BLaER1 treated with 17β-estradiol and CSF1 and Interleukin-3, amounts not matched to agents 10 nM and 100 nM (cell line): ENCODE measurements at regions not wholly inside any gene's neighbourhood (a gene's known extent, or its start where the extent isn't known, plus 50 kb on each side); places are given as distances from the start of the nearest gene placed in this dataset.

Source experiments
- H3K27ac ChIP-seq, 11 experiments: shearing (Covaris generic); formaldehyde crosslinking; 2 replicates each; pipeline ENCODE4 v1.8.1; 2022
- H3K27me3 ChIP-seq, 11 experiments: shearing (Covaris generic); formaldehyde crosslinking; 2 replicates each; pipeline ENCODE4 v1.8.1; 2022
- H3K36me3 ChIP-seq, 11 experiments: shearing (Covaris generic); formaldehyde crosslinking; 2 replicates each; pipeline ENCODE4 v1.8.1; 2022
- H3K4me1 ChIP-seq, 10 experiments: shearing (Covaris generic); formaldehyde crosslinking; 2 replicates each; pipeline ENCODE4 v1.8.1; 2022
- H3K4me2 ChIP-seq, 11 experiments: shearing (Covaris generic); formaldehyde crosslinking; 2 replicates each; pipeline ENCODE4 v1.8.1; 2022
- H3K4me3 ChIP-seq, 10 experiments: shearing (Covaris generic); formaldehyde crosslinking; 2 replicates each; pipeline ENCODE4 v1.8.1; 2022
- H3K9ac ChIP-seq, 11 experiments: shearing (Covaris generic); formaldehyde crosslinking; 2 replicates each; pipeline ENCODE4 v1.8.1; 2022
- H3K9me3 ChIP-seq, 11 experiments: shearing (Covaris generic); formaldehyde crosslinking; replicated peaks in 1 of 11; 2 replicates each; pipeline ENCODE4 v1.8.1; 2022
- H4K20me1 ChIP-seq, 11 experiments: shearing (Covaris generic); formaldehyde crosslinking; 2 replicates each; pipeline ENCODE4 v1.8.1; 2022
- Cebpa-rat ChIP-seq, 11 experiments: shearing (Covaris generic); IDR thresholded peaks; 2 replicates each; pipeline ENCODE4 v1.8.1; 2022

GRCh38 chr4:122234686-122235085 is 82.6 kb downstream of the BLTP1 start:
- H3K9me3 ChIP-seq, result no peaks in the 10 kb centered on the region
- H3K27me3 ChIP-seq, result no peaks in the 10 kb centered on the region
- peaks cover 0 to 6% (median 0%) of the 10 kb centered on the region in 10 experiments; a peak in 1 of 20 replicates for H3K4me1 ChIP-seq
- peaks cover 18 to 91% (median 48%) of the 10 kb centered on the region in 11 experiments for H3K36me3 ChIP-seq
- no peak overlapping the region for H3K9ac ChIP-seq
- H3K4me3 ChIP-seq, result no peak overlapping the region
- no peaks in the 10 kb centered on the region; a peak in 1 of 22 replicates for H4K20me1 ChIP-seq
- no peak overlapping the region for H3K4me2 ChIP-seq
- H3K27ac ChIP-seq, result no peak overlapping the region
- no peak for TF ChIP-seq Cebpa-rat (IDR thresholded peaks at IDR 0.05)

GRCh38 chr4:122243785-122244184 is 91.7 kb downstream of the BLTP1 start:
- H3K27me3 ChIP-seq, result no peaks in the 10 kb centered on the region
- H3K4me2 ChIP-seq, result no peak overlapping the region
- H4K20me1 ChIP-seq, result no peaks in the 10 kb centered on the region
- H3K9ac ChIP-seq, result no peak overlapping the region
- peaks cover 23 to 99% (median 58%) of the 10 kb centered on the region in 11 experiments for H3K36me3 ChIP-seq
- H3K27ac ChIP-seq, result no peak overlapping the region
- no peak overlapping the region for H3K4me3 ChIP-seq
- TF ChIP-seq Cebpa-rat (IDR thresholded peaks at IDR 0.05), result no peak
- H3K4me1 ChIP-seq, result no peaks in the 10 kb centered on the region
- no peaks in the 10 kb centered on the region for H3K9me3 ChIP-seq

- H3K4me3 ChIP-seq, result no peak overlapping the region
- H3K9ac ChIP-seq, result no peak overlapping the region
- no peaks in the 10 kb centered on the region for H4K20me1 ChIP-seq
- H3K4me2 ChIP-seq, result no peak overlapping the region
- no peaks in the 10 kb centered on the region for H3K4me1 ChIP-seq
- H3K9me3 ChIP-seq, result no peaks in the 10 kb centered on the region
- no peak for TF ChIP-seq Cebpa-rat (IDR thresholded peaks at IDR 0.05)
- H3K27me3 ChIP-seq, result no peaks in the 10 kb centered on the region
- peaks cover 23 to 99% (median 53%) of the 10 kb centered on the region in 11 experiments for H3K36me3 ChIP-seq
- H3K27ac ChIP-seq, result no peak overlapping the region
Observed at GRCh38 chr4:122244764-122245163, 92.6 kb downstream of the BLTP1 start.

GRCh38 chr4:122246551-122246950 is 94.4 kb downstream of the BLTP1 start:
- H3K36me3 ChIP-seq, result peaks cover 27 to 98% (median 60%) of the 10 kb centered on the region in 11 experiments
- H3K27ac ChIP-seq, result no peak overlapping the region
- H3K27me3 ChIP-seq, result no peaks in the 10 kb centered on the region
- no peaks in the 10 kb centered on the region for H3K9me3 ChIP-seq
- H3K4me1 ChIP-seq, result no peaks in the 10 kb centered on the region
- no peak overlapping the region for H3K4me2 ChIP-seq
- TF ChIP-seq Cebpa-rat (IDR thresholded peaks at IDR 0.05), result no peak
- no peak overlapping the region for H3K9ac ChIP-seq
- no peak overlapping the region for H3K4me3 ChIP-seq
- H4K20me1 ChIP-seq, result no peaks in the 10 kb centered on the region

- H3K9ac ChIP-seq, result no peak overlapping the region
- H3K9me3 ChIP-seq, result no peaks in the 10 kb centered on the region
- no peak overlapping the region for H3K4me3 ChIP-seq
- peaks cover 0 to 3% (median 0%) of the 10 kb centered on the region in 11 experiments; a peak in 1 of 22 replicates for H4K20me1 ChIP-seq
- H3K27me3 ChIP-seq, result no peaks in the 10 kb centered on the region
- peaks cover 49 to 99% (median 78%) of the 10 kb centered on the region in 11 experiments for H3K36me3 ChIP-seq
- no peak overlapping the region for H3K4me2 ChIP-seq
- H3K4me1 ChIP-seq, result no peaks in the 10 kb centered on the region
- H3K27ac ChIP-seq, result no peak overlapping the region
- TF ChIP-seq Cebpa-rat (IDR thresholded peaks at IDR 0.05), result no peak
Observed at GRCh38 chr4:122249357-122249756, 97.2 kb downstream of the BLTP1 start.

GRCh38 chr4:122252584-122252983 is 100.5 kb downstream of the BLTP1 start:
- H3K4me2 ChIP-seq, result no peak overlapping the region
- peaks cover 0 to 3% (median 0%) of the 10 kb centered on the region in 11 experiments; a peak in 1 of 22 replicates for H4K20me1 ChIP-seq
- peaks cover 63 to 99% (median 84%) of the 10 kb centered on the region in 11 experiments for H3K36me3 ChIP-seq
- no peak overlapping the region for H3K27ac ChIP-seq
- no peak overlapping the region for H3K4me3 ChIP-seq
- no peaks in the 10 kb centered on the region for H3K9me3 ChIP-seq
- H3K4me1 ChIP-seq, result no peaks in the 10 kb centered on the region
- H3K27me3 ChIP-seq, result no peaks in the 10 kb centered on the region
- H3K9ac ChIP-seq, result no peak overlapping the region
- no peak for TF ChIP-seq Cebpa-rat (IDR thresholded peaks at IDR 0.05)

- Histone ChIP-seq H3K36me3 (peaks cover 50 to 98% (median 71%) of the 10 kb centered on the region in 11 experiments), H3K4me2 (no peak overlapping the region), H3K27ac (no peak overlapping the region), H3K9ac (no peak overlapping the region), H4K20me1 (no peaks in the 10 kb centered on the region), H3K9me3 (no peaks in the 10 kb centered on the region), H3K27me3 (no peaks in the 10 kb centered on the region), H3K4me3 (no peak overlapping the region), H3K4me1 (no peaks in the 10 kb centered on the region; a peak in 1 of 20 replicates)
- TF ChIP-seq Cebpa-rat (IDR thresholded peaks at IDR 0.05), result no peak
Observed at GRCh38 chr4:122259849-122260248, 107.7 kb downstream of the BLTP1 start.

- Histone ChIP-seq H3K4me2 (no peak overlapping the region), H4K20me1 (no peaks in the 10 kb centered on the region), H3K4me3 (no peak overlapping the region), H3K27me3 (no peaks in the 10 kb centered on the region), H3K36me3 (peaks cover 18 to 95% (median 64%) of the 10 kb centered on the region in 11 experiments), H3K9ac (no peak overlapping the region), H3K4me1 (no peaks in the 10 kb centered on the region), H3K9me3 (no peaks in the 10 kb centered on the region), H3K27ac (no peak overlapping the region)
- TF ChIP-seq Cebpa-rat (IDR thresholded peaks at IDR 0.05), result no peak
Observed at GRCh38 chr4:122276359-122276758, 102.5 kb upstream of the ADAD1 start.

GRCh38 chr4:122278976-122279375 is 99.8 kb upstream of the ADAD1 start:
- no peak overlapping the region for H3K27ac ChIP-seq
- H3K4me1 ChIP-seq, result no peaks in the 10 kb centered on the region
- H3K9ac ChIP-seq, result no peak overlapping the region
- H3K36me3 ChIP-seq, result peaks cover 14 to 94% (median 56%) of the 10 kb centered on the region in 11 experiments
- no peak overlapping the region for H3K4me2 ChIP-seq
- no peaks in the 10 kb centered on the region for H3K27me3 ChIP-seq
- no peaks in the 10 kb centered on the region for H3K9me3 ChIP-seq
- H4K20me1 ChIP-seq, result no peaks in the 10 kb centered on the region
- no peak overlapping the region for H3K4me3 ChIP-seq
- no peak for TF ChIP-seq Cebpa-rat (IDR thresholded peaks at IDR 0.05)

- TF ChIP-seq Cebpa-rat (IDR thresholded peaks at IDR 0.05), result no peak
- Histone ChIP-seq H3K27ac (no peak overlapping the region), H3K9ac (no peak overlapping the region), H3K9me3 (no peaks in the 10 kb centered on the region), H4K20me1 (no peaks in the 10 kb centered on the region), H3K4me3 (no peak overlapping the region), H3K4me2 (no peak overlapping the region), H3K4me1 (no peaks in the 10 kb centered on the region), H3K36me3 (peaks cover 14 to 95% (median 51%) of the 10 kb centered on the region in 11 experiments), H3K27me3 (no peaks in the 10 kb centered on the region)
Observed at GRCh38 chr4:122279670-122280069, 99.1 kb upstream of the ADAD1 start.
